ENCODE measurements at regions not wholly inside any gene's neighbourhood (a gene's known extent, or its start where the extent isn't known, plus 50 kb on each side); places are given as distances from the start of the nearest gene placed in this dataset.
"Not testable (repeated sequence)": the region's sequence is repeated elsewhere in the genome, so short reads cannot be mapped to it uniquely, and the experiment has no call there.

DNA sequence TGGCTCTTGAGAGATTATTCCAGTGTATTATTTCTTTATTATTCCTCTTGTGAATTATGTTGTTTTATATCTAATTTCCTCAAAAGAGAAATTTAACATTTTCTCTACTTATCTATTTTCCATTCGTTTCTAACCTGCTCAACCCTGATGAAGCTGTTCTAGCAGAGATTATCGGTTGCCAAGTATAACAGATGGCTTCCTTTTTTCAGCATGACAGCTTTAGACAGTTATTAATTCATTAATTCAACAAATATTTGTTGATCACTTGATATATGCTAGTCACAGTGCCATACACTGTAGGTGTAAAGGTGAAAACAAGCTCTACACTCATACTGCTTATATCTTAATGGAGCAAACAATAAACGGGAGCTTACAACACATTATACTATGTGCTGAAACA lies 137.9 kb upstream of the UBE2E3 start:
- ChIA-PET CTCF (no interaction called here), POLR2A (no interaction called here)

DNA sequence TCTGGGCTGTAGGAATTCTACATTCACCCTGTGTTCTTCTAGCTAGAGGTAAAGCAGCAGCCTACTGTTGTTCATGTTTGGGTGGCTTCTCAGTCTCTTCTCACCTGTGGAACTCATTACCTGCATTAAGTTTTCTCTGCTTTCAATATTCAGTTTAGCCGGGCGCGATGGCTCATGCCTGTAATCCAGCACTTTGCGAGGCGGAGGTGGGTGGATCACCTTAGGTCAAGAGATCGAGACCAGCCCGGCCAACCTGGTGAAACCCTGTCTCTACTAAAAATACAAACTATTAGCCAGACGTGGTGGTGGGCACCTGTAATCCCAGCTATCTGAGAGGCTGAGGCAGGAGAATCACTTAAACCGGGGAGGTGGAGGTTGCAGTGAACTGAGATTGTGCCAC lies 139.8 kb upstream of the UBE2E3 start:
- ChIA-PET CTCF (interaction anchor here (0.7 kb wide), 1 partner anchor 52 kb away, joined by 3 read pairs; no protein-coding TSS in a partner anchor), POLR2A (no interaction called here)

DNA sequence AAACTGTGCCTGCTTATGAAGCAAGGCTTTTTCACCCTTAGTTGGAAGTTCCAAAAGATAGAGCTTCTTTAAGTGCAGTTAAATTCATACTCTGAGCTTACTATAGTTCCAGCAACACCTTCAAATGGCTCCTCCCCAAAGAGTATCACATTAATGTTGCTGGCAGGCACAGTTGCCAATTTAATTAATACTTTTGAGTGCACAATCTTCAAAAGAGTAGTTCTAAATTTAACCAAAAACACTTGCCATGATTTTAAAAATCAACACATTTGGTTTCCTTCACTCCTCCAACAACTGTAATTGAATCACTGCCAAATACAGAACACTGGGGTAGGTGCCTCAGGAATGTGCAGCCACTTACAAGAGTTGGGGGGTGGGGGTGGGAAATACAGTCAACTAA lies 150.6 kb upstream of the UBE2E3 start:
- ChIA-PET CTCF (no interaction called here), POLR2A (no interaction called here)

DNA sequence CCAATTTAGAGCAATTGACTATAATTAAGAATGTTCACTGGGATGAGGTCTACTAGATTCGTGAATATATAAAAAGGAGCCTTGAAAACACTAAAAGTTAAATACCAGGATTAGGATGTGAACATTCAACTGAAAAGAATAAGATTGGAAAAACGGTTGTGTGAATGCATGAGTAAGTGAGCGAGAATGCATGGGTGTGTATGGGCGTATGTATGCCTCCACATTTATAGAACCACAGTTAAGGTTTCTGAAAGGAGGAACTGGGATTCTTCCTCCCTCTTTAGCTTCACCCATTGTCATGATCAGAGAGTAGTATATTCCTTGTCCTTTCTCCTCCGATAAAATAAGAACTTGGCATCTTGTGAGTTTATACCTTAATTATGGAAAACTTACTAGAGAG lies 151.1 kb upstream of the UBE2E3 start:
- CTCF ChIA-PET: no interaction called here
- POLR2A ChIA-PET: no interaction called here

DNA sequence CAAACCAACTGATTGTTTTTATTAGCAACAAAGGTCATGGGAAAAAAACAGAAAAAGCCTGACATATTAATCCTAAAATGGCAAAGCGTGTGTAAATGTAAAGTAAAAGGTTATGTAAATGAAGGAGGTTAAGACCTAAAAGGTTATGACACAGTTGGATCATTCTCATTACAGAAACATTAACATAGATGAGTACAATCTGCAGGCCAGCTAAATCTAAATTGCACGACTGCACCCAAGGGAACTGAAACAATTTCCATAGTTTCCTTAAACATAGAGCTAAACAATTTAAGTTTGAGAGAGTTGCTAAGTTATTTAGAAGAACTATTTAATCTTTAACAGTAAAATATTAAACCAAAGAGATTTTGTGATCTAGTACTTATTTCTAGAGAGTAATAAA lies 151.6 kb upstream of the UBE2E3 start:
- ChIA-PET CTCF (no interaction called here), POLR2A (no interaction called here)

DNA sequence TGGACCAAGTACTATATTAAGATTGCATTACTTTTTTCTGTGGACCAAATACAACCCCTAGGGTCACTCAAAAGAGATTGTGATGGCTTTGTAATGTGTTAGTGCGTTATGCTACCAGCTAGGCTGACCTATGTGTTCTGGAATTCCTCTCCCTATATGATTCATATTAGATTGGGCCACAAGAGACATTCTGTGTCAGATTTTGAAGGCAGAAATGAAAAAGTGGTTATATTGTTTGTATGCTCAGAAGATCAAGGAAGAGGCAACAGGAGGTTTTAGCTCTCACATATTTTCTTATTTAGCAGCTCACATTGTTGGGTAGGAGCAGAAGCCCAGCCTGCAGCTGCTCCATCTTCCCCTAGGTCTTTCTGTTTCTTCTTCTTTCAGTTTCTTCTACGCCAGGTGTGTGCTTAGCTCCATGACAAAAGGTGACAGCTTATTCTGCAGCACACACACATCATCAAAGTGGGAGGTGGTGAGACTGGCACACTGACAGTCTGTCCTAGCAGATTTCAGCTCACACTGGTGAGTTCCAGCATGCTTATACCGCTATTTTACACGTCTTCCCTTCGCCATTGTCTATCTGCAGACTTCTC lies 156.8 kb upstream of the UBE2E3 start:
- ChIA-PET POLR2A (no interaction called here), CTCF (no interaction called here)

DNA sequence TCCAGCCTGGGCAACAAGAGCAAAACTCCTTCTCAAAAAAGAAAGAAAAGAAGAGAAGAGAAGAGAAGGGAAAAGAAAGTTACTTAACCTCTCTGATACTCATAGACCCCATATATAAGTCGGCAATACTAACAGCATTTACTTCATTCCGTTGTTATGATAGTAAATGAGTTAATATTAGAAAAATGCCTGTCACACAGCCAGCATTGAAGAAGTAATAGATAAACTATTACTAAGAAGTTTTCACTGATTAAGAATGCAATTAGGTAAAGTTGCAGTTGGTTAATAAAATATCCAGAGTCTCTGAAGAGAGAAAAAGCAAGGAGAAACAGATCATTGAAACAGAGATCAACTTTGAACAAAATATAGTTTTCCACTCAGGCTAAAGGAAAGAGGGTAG lies 161.3 kb upstream of the UBE2E3 start:
- CTCF ChIA-PET: no interaction called here

DNA sequence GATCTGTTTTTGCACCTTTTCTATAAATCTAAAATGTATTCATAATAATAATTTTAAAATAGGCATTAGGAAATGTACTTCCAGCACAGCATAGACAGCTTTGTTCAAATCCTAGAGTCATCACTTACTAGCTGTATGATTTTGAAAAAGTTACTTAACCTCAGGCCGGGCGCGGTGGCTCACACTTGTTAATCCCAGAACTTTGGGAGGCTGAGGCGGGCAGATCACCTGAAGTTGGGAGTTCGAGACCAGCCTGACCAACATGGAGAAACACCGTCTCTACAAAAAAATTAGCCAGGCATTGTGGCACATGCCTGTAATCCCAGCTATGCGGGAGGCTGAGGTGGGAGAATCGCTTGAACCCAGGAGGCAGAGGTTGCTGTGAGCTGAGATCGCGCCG lies 161.7 kb upstream of the UBE2E3 start:
- POLR2A ChIA-PET: interaction anchor here (0.6 kb wide), 1 partner anchor 738 kb away, joined by 3 read pairs; no protein-coding TSS in a partner anchor
- CTCF ChIA-PET: not testable (repeated sequence)

More for the DNA sequence above, 161.3 kb upstream of the UBE2E3 start:
- POLR2A ChIA-PET: interaction anchor here (0.6 kb wide), 1 partner anchor 738 kb away, joined by 3 read pairs; no protein-coding TSS in a partner anchor

DNA sequence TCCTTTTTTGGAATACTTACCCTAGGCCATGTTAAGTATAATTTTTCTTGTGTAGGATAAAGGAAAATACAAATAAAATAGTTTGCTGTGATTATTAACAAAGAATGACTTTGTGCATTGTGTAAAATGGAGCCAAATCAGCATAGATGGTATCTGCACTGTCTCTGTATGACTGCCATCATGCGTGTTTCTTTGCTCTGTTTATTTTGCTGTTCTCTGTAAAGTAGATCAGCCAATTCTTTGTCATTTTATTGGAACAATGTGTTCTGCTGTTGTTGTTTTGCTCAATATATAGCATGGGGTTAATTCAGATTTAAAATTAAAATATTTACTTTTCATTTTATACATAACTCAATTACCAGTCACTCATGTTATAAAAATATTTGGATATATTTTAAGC lies 181.3 kb upstream of the UBE2E3 start:
- CTCF ChIA-PET: no interaction called here
- POLR2A ChIA-PET: no interaction called here

DNA sequence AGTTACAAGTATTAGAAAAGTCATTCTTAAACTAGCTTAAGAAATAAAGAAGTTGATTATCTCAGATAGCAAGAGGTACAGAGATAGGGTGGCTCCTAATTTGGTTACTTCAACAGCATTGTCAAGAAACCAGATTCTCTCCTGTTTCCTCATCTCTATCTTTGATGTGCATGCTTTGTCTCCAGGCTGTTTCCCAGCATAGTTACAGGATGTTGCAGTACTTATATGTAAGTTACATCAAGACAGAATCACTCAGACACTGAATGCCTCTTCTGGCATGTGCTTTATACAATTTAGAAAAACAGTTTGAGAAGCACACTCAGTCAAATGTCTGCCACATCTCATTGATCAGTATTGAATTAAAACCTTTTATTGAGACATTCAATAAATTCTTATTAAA lies 189.5 kb upstream of the UBE2E3 start:
- POLR2A ChIA-PET: no interaction called here
- CTCF ChIA-PET: no interaction called here

DNA sequence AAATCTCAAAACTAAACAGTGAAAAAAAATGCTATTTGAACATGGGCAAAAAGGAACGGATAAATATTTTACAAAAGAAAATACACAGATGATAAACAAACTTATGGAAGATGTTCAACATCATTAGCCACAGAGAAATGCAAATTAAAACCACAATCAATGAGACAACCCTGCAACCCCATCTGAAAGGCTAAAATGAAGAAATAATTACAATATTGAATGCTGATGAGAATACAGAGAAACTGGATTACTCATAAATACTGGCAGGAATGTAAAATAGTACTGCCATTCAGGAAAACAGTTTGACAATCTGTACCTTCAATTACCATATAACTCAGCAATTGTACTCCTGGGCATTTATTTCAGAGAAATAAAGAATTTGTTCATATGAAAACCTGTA lies 193.1 kb upstream of the UBE2E3 start:
- CTCF ChIA-PET: no interaction called here
- POLR2A ChIA-PET: no interaction called here

DNA sequence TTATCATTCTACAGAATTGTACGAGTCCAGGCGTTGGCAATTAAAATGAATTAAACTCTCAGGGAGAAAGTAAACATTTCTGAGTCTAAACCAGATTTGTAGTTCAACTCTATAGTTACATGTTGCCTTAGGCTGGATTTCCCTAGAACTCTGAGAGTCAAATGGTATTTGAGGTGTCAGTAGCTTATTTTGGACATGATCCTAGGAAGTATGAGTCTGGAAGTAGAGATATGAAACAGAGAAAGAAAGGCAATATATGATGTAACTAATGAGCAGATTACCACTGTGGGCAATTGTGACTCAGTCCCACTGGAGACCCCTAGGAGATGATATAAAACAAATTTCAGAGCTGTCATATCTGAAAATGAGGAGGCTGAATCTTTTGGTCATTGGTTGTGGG lies 199.1 kb upstream of the UBE2E3 start:
- ChIA-PET CTCF (no interaction called here), POLR2A (no interaction called here)

DNA sequence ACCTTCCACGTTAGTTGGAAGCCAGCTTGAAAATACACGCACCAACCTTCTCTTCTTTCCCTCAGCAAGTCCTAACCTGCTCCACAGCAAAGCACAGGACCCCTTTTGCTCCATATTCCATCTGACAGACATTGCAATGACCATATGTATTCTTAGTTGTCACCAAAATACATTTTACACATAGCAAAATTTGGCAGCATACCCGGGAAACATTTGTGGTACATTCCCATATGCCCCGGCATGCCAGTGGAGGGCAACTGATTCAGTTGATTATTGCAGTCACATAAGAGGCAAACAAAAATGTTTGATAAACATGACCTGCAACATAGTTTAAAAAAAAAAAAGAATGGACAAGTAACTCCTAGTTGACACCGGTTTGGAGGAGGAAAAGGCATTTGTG lies 202.1 kb upstream of the UBE2E3 start:
- CTCF ChIA-PET: no interaction called here
- POLR2A ChIA-PET: no interaction called here

DNA sequence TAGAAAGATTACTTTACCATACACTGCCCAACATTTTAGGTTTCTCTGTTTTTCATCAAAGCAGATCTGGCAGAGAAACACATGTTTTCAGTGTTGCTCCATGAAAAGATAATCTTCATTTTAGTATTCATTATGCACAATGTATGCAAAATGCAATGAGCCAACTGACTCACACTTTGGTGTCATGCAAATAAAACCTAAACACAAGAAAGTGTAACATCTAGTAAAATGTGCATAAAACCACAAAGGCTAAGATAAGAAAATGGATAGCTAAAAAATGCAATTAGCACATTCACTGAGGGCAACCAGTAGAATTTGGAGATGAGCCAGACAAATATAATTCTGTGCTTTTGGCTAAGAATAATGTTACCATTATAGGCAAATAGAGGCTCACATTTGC lies 203.5 kb upstream of the UBE2E3 start:
- CTCF ChIA-PET: no interaction called here
- POLR2A ChIA-PET: no interaction called here

DNA sequence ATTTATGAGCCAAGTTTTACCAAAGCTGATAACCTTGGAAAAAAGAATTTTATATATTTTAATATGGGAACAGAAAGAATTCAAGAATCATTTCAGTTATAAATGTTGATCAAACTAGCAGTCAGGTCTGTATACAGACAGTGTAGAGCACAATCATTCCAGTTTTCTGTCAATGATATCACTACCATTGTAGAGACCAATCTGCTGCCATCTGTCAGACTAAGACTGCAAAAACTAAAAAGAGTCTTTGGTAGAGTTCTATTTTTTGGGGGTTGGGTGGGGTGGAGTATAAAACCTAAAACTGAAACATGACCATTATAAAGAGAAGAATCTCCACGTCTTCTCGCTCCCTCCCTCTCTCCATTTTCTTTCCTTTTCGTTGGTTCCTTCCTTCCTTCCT lies 204.7 kb upstream of the UBE2E3 start:
- ChIA-PET POLR2A (no interaction called here), CTCF (no interaction called here)

DNA sequence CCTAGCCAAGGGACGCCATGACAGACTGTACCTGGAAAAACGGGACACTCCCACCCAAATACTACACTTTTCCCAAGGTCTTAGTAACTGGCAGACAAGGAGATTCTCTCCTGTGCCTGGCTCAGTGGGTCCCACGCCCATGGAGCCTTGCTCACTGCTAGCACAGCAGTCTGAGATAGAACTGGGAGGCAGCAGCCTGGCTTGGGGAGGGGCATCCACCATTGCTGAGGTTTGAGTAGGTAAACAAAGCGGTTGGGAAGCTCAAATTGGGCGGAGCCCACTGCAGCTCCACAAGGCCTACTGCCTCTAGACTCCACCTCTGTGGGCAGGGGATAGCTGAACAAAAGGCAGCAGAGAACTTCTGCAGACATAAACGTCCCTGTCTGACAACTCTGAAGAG lies 215.1 kb upstream of the UBE2E3 start:
- CTCF ChIA-PET, POLR2A ChIA-PET: not testable (repeated sequence)

DNA sequence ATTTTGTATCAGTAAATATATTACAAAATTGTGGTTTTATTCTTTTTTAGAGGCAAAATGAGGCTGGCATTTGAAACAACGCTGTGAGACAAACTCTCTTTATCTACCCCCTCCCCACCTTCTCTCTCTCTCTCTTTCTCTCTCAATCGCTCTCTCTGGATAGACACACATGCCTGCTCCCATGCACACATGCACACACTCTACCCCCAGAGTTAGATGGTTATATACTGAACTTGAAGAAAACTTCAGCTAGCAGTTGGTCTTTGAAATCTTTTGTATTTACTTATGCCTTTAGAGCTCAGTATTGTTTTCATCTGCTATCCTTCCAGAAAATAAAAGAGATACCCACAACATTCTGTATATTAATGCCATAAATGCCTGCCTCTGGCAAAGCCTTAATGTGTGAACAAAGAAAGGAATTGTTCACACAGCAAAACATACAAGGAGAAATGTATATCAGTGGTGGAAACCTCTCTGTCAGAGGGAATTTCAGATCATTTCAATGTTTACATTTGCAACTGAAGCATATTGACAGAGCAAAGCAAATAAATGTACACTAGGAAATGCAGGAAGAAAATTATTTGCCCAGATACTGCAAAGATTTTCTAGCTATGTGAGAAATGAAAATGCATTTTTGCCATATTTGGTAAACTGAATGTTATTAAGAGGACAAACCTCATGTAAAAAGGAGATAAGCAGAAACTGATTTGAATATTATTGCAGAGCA lies 217.0 kb upstream of the UBE2E3 start:
- POLR2A ChIA-PET: no interaction called here
- CTCF ChIA-PET: no interaction called here

DNA sequence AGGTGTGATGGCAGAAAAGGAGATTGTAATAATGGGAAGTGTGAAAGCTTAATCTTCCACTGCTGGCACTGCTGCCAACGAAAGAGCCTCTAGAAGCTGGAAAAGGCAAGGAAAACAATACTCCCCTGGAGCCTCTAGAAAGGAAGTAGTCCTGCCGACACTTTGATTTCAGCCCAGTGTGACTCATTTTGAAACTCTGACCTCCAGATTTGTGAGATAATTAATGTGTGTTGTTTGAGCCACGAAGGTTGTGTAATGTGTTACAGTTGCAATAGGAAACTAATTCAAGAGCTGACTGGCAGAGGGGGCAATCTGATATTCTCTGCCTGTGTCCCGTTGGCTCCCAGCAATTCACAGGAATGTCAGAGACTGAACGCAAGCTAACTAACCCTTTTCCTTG lies 219.2 kb upstream of the UBE2E3 start:
- ChIA-PET POLR2A (no interaction called here), CTCF (no interaction called here)

DNA sequence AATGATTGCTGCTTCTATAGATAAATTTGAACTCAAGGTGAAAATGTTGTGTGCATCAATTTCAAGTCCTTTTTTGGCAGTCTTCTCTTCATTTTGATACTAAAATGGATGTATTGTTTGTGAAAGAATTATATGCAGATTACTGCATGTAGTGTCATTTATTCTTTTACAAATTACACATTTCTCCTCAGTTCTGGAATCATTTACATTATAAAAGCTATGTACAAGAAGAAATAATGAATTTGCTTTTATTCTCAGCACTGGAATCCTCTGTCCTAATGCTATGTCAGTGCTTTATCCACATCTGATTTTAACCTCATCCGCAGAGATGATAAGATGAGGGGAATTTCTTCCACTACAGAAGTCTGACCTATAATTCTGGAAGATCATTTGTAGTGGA lies 220.8 kb upstream of the UBE2E3 start:
- POLR2A ChIA-PET: no interaction called here
- CTCF ChIA-PET: no interaction called here

DNA sequence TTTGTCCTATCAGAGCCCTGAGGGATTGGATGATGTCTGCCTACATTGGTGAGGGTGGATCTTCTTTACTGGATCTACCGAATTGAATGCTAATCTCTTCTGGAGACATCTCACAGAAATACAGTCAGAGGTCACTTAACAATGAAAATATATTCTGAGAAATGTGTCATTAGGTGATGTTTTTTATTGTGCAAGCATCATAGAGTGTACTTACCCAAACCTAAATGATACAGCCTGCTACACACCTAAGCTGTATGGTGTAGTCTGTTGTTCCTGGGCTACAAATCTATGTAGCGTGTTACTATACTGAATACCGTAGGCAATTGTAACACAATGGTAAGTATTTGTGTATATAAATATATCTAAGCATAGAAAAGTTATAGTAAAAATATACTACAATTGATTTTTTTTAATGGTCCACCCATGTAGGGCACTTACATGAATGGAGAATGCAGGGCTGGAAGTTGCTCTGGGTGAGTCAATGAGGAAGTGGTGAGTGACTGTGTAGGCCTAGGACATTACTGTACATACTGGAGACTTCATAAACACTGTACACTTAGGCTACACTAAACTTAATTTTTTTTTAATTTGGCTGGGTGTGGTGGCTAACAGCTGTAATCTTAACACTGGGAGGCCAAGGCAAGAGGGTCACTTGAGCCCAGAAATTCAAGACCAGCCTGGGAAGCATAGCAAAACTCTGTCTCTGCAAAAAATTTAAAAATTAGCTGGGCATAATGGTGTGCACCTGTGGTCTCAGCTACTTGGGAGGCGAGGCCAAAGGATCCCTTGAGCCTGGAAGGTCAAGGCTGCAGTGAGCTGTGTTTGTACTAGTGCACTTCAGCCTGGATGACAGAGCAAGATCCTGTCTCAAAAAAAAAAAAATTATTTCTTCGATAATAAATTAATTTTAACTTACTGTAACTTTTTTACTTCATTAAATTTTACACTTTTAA lies 226.3 kb upstream of the UBE2E3 start:
- CTCF ChIA-PET: no interaction called here
- POLR2A ChIA-PET: no interaction called here

DNA sequence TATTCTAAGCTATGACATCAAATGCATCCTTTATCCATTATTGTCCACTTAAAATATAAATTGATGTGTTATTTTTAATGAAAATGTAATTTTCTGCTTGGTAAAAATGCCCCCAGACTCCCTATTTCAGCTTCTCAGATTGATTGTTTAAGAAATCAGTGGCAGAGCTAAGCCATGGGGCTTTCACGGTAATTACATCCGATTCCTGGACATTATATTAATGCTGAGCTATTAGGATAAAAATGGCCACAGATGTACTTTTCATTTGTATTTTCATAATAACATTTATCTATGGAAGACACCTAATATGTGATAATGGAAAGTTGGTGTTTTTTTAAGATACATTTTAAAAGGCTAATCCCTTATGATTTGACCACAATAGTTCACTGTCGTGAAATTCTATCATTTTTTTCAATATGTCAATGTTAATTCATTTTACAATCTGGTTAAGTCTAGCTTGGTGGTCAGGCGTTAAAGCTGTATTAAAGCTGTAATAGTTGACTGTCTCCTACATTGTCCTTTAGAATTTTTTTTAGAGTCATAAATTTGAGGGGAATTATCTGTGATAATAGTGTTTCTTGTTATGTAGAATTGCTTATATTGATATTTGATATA lies 229.0 kb upstream of the UBE2E3 start:
- POLR2A ChIA-PET: interaction anchor here (0.6 kb wide), 1 partner anchor 255 kb away, joined by 4 read pairs; no protein-coding TSS in a partner anchor
- CTCF ChIA-PET: interaction anchor here (1.3 kb wide), 1 partner anchor 23 kb away, joined by 3 read pairs; no protein-coding TSS in a partner anchor

Data from activated CD8-positive, alpha-beta memory T cell treated with anti-CD3 and anti-CD28 coated beads for 36 hours (primary cell).